ENCODE measurements at regions not wholly inside any gene's neighbourhood (a gene's known extent, or its start where the extent isn't known, plus 50 kb on each side); places are given as distances from the start of the nearest gene placed in this dataset.

- DNase-seq, result no peak
- Mint-ChIP-seq H3K4me1 (ENCODE audit: low read depth, unreplicated experiment) (peaks cover 2% of the 10 kb centered on the region), H3K27ac (ENCODE audit: unreplicated experiment) (no peak overlapping the region), H3K27me3 (ENCODE audit: unreplicated experiment) (no peaks in the 10 kb centered on the region), H3K9me3 (ENCODE audit: unreplicated experiment) (no peaks in the 10 kb centered on the region), H3K4me3 (ENCODE audit: unreplicated experiment) (no peak overlapping the region), H3K36me3 (ENCODE audit: unreplicated experiment) (no peaks in the 10 kb centered on the region)
- TF ChIP-seq CTCF (IDR thresholded peaks at IDR 0.05; ENCODE audit: partially characterized antibody, unreplicated experiment), result no peak
These were observed 68.8 kb upstream of the SERTAD2 start for GRCh38 chr2:64722291-64723044.

DNA sequence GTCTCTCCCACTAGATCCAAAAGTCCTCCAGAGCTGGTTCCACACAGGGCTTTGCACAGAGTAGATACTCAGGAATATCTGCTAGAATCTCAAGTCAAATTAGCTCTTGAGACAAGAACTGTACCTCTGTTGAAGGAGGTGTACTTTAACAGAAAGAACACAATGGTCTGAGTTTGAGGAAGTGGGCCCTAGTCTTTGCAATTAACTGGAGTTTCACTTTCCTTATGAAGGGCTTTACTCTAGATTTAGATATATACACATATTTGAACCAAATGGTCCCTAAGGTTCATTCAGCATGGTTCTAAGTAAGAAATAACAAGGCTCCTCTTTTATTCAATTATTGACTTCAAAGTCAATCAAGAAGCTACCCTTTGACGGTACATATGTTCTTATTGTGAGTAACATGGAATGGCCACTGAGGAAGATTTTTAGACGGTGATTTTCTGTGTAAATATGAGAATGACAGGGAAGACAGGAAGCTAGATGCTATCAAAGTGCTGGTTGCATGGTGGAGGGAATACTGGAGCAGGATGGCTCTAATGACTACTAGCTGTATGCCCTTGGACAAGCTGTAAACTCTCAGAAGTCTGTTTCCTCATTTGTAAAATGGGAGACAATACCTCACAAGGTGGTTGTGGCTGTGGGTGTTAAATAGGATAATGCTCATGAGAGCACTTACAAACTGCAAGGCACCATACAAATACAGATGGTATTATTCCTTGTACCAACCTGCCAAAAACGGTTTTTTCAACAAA lies 73.5 kb upstream of the SERTAD2 start:
- Mint-ChIP-seq H3K27me3 (ENCODE audit: unreplicated experiment) (no peaks in the 10 kb centered on the region), H3K4me3 (ENCODE audit: unreplicated experiment) (no peak overlapping the region), H3K36me3 (ENCODE audit: unreplicated experiment) (no peaks in the 10 kb centered on the region), H3K4me1 (ENCODE audit: low read depth, unreplicated experiment) (peaks cover 12% of the 10 kb centered on the region), H3K9me3 (ENCODE audit: unreplicated experiment) (no peaks in the 10 kb centered on the region), H3K27ac (ENCODE audit: unreplicated experiment) (no peak overlapping the region)
- TF ChIP-seq CTCF (IDR thresholded peaks at IDR 0.05; ENCODE audit: partially characterized antibody, unreplicated experiment), result no peak
- DNase-seq, result no peak

- peaks cover 12% of the 10 kb centered on the region for H3K4me1 Mint-ChIP-seq (ENCODE audit: low read depth, unreplicated experiment)
- no peak overlapping the region for H3K27ac Mint-ChIP-seq (ENCODE audit: unreplicated experiment)
- H3K9me3 Mint-ChIP-seq (ENCODE audit: unreplicated experiment), result no peaks in the 10 kb centered on the region
- no peak for DNase-seq
- no peaks in the 10 kb centered on the region for H3K36me3 Mint-ChIP-seq (ENCODE audit: unreplicated experiment)
- H3K4me3 Mint-ChIP-seq (ENCODE audit: unreplicated experiment), result no peak overlapping the region
- no peaks in the 10 kb centered on the region for H3K27me3 Mint-ChIP-seq (ENCODE audit: unreplicated experiment)
- no peak for TF ChIP-seq CTCF (IDR thresholded peaks at IDR 0.05; ENCODE audit: partially characterized antibody, unreplicated experiment)
These were observed 74.2 kb upstream of the SERTAD2 start for GRCh38 chr2:64727843-64728463.

DNA sequence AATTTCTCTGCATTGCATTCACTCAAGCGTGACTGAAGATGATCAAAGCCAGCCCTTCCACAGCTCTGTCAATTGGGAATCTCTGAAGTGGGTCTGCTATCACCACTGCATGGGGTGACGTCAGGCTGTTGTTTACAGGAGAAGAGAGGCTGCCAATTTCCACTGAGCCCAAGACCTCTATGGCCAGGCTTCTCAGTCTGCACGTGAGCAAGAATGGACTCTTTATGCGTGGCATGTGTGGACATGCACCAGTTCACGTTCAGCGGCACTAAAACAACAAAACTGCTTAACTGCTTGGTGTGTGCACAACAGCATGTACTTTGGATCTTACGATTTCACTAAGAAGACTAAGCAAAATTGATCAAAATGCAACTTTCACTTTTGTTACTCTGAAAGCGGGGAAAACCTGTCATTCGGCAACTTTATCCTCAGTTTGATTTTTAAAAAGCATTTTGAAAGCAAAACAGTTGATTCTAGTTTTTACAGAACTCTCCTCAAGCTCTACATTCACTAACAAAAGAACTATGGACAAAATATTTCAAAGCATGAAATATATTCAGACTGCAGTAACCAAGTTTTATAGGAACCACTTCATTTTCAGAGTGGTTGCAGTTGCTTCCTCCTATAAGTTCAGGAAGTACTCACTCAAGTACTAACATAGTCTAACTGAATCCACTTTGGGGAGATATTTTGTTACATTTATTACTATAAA lies 77.0 kb upstream of the SERTAD2 start:
- TF ChIP-seq CTCF (IDR thresholded peaks at IDR 0.05; ENCODE audit: partially characterized antibody, unreplicated experiment), result no peak
- Mint-ChIP-seq H3K4me3 (ENCODE audit: unreplicated experiment) (no peak overlapping the region), H3K9me3 (ENCODE audit: unreplicated experiment) (no peaks in the 10 kb centered on the region), H3K4me1 (ENCODE audit: low read depth, unreplicated experiment) (peaks cover 12% of the 10 kb centered on the region), H3K27ac (ENCODE audit: unreplicated experiment) (peak overlapping the region; percentile 25), H3K27me3 (ENCODE audit: unreplicated experiment) (no peaks in the 10 kb centered on the region), H3K36me3 (ENCODE audit: unreplicated experiment) (no peaks in the 10 kb centered on the region)
- DNase-seq, result no peak
